Spleen (tissue), 11 donors: ENCODE measurements at regions not wholly inside any gene's neighbourhood (a gene's known extent, or its start where the extent isn't known, plus 50 kb on each side); places are given as distances from the start of the nearest gene placed in this dataset.

Source experiments
- DNase-seq: peaks from one replicate; pipeline ENCODE4 v3.0.0-alpha.2; 2020
- H3K27ac ChIP-seq, 8 donors: fragments of 200-600 bp; sonication (generic) in 7 of 8; 1 replicate in 4 of 8; 2 replicates in 4 of 8; pipeline versions ENCODE4 v1.5.0 to v1.8.0; 2016 to 2021; ENCODE audit warnings: inconsistent platforms in 4 of 8, mild to moderate bottlenecking in 4 of 8, moderate library complexity in 1 of 8
- H3K27me3 ChIP-seq, 7 donors: fragments of 200-600 bp; sonication (generic) in 6 of 7; replicated peaks in 1 of 7; 1 replicate in 4 of 7; 2 replicates in 3 of 7; pipeline versions ENCODE4 v1.5.0 to v1.8.0; 2016 to 2021; ENCODE audit warnings: inconsistent platforms in 3 of 7, mild to moderate bottlenecking in 1 of 7
- H3K36me3 ChIP-seq, 6 donors: fragments of 200-600 bp; sonication (generic) in 5 of 6; 1 replicate in 4 of 6; 2 replicates in 2 of 6; pipeline versions ENCODE4 v1.5.0 to v1.8.0; 2016 to 2021; ENCODE audit warnings: inconsistent platforms in 2 of 6
- H3K4me1 ChIP-seq, 6 donors: fragments of 200-600 bp; sonication (generic) in 5 of 6; 1 replicate in 3 of 6; 2 replicates in 3 of 6; pipeline versions ENCODE4 v1.5.0 to v1.8.0; 2016 to 2021; ENCODE audit warnings: inconsistent platforms in 3 of 6
- H3K4me3 ChIP-seq, 8 donors: fragments of 200-600 bp; sonication (generic) in 7 of 8; 1 replicate in 4 of 8; 2 replicates in 4 of 8; pipeline versions ENCODE4 v1.5.0 to v1.8.0; 2016 to 2021; ENCODE audit warnings: inconsistent platforms in 4 of 8, mild to moderate bottlenecking in 4 of 8, moderate library complexity in 2 of 8
- H3K9me3 ChIP-seq, 8 donors: fragments of 200-600 bp; sonication (generic) in 7 of 8; 1 replicate in 4 of 8; 2 replicates in 4 of 8; pipeline versions ENCODE4 v1.5.0 to v1.8.0; 2016 to 2021; ENCODE audit warnings: inconsistent platforms in 4 of 8
- POLR2A ChIP-seq, 3 donors: fragments of 450-650 bp; IDR thresholded peaks; one replicate each; pipeline ENCODE4 v1.5.1; 2017; ENCODE audit warnings: antibody characterized with exemption in 3 of 3, mild to moderate bottlenecking in 1 of 3
- POLR2AphosphoS5 ChIP-seq, 3 donors: sonication (generic); formaldehyde crosslinking; IDR thresholded peaks; one replicate each; pipeline ENCODE4 v1.5.1; 2017; ENCODE audit warnings: antibody characterized with exemption in 3 of 3
- WGBS, 5 donors: extraction: QIAGEN DNeasy Blood & Tissue Kit in 3 of 5; methylation state at CpG; one replicate each; pipeline versions ENCODE4 v1.1.5 to v1.1.7; 2013 to 2018; 5-methylcytosine and 5-hydroxymethylcytosine counted together
- intact Hi-C: fragments of 100-400 bp; cut with DNase I; formaldehyde crosslinking; loops from one replicate; pipeline ENCODE4 v1.15.0; 2023; ENCODE audit warnings: low total_unique reads
- TF ChIP-seq, protein P1 (sequence below), 11 experiments: fragments of 200-600 bp in 7 of 11; fragments of 450-650 bp in 4 of 11; sonication (generic) in 4 of 11; IDR thresholded peaks in 8 of 11; conservative IDR thresholded peaks in 3 of 11; 1 replicate in 7 of 11; 2 replicates in 4 of 11; pipeline versions ENCODE4 v1.4.0 to v1.8.0; 2016 to 2021; ENCODE audit warnings: antibody characterized with exemption in 11 of 11, inconsistent platforms in 4 of 11, mild to moderate bottlenecking in 1 of 11
- donor health status: healthy with polysubstance abuse.
- donor health status: DM: no; HTN: no; CAD: no; lungs with moderate emphysema.
- donor health status: DM: no; HTN: no; CAD: no.
- donor health status: Bipolar disorder and iron deficiency.
- donor health status: healthy.
- donor health status: DM: no; HTN: no; CAD: no.
- donor health status: DM: yes; HTN: yes; CAD: no.

DNA sequence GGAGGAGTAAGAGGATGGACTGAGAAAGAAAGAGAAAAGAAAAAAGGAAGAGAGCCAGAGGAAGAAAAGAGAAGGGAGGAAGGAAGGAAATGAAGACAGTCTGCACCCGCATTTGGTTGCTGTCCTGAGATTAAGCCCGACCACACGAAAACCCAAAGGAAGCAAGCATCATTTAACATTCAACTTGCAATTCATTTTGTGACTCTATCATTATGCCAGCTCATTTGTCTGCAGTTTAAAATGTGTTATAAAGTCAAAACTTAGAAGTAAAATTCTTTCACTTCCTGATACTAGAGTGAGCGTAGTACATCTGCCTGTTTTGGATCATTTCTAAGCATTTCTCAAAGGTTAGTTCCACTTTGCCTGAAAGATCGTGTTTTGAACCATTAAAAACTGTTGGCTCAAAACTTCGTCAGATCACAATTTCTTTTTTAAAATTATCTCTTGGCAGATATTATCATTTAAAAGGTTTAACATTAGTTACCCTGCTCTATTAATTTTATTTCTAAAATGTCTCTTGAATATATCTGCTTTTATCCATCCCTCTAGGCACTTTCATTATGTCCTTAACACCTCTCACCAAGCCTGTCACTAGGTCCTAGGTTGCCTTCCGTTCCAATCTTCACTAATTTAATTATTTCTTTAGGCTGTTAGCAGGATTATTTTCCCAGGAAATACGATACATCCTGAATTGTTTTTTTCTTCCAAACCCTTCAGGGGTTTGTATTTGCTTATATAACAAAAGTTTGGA lies 240.9 kb downstream of the TLE4 start:
- DNase-seq, result no peak
- Histone ChIP-seq H3K4me1 (peaks cover 8 to 59% (median 38%) of the 10 kb centered on the region in 6 donors), H3K27me3 (no peaks in the 10 kb centered on the region), H3K9me3 (no peaks in the 10 kb centered on the region), H3K4me3 (peak overlapping the region in 2 of 8 donors; percentile 22 to 42), H3K27ac (peak overlapping the region in 7 of 8 donors; percentile 1 to 67 (median 47)), H3K36me3 (no peaks in the 10 kb centered on the region)
- intact Hi-C loops, result no loop called here
- WGBS, 5 donors, result 18 to 24% (median 20%) methylated on average over 8 of the region's 8 CpGs
- TF ChIP-seq, protein P1, sequence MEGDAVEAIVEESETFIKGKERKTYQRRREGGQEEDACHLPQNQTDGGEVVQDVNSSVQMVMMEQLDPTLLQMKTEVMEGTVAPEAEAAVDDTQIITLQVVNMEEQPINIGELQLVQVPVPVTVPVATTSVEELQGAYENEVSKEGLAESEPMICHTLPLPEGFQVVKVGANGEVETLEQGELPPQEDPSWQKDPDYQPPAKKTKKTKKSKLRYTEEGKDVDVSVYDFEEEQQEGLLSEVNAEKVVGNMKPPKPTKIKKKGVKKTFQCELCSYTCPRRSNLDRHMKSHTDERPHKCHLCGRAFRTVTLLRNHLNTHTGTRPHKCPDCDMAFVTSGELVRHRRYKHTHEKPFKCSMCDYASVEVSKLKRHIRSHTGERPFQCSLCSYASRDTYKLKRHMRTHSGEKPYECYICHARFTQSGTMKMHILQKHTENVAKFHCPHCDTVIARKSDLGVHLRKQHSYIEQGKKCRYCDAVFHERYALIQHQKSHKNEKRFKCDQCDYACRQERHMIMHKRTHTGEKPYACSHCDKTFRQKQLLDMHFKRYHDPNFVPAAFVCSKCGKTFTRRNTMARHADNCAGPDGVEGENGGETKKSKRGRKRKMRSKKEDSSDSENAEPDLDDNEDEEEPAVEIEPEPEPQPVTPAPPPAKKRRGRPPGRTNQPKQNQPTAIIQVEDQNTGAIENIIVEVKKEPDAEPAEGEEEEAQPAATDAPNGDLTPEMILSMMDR (IDR thresholded peaks at IDR 0.05 in 8 of 11, conservative IDR thresholded peaks at IDR 0.05 in 3 of 11), result no peak
- no peak for TF ChIP-seq POLR2A (IDR thresholded peaks at IDR 0.05)
- TF ChIP-seq POLR2AphosphoS5 (IDR thresholded peaks at IDR 0.05), result no peak

- no peak for DNase-seq
- TF ChIP-seq POLR2A (IDR thresholded peaks at IDR 0.05) (no peak), POLR2AphosphoS5 (IDR thresholded peaks at IDR 0.05) (no peak)
- TF ChIP-seq, protein P1 (IDR thresholded peaks at IDR 0.05 in 8 of 11, conservative IDR thresholded peaks at IDR 0.05 in 3 of 11), result no peak
- Histone ChIP-seq H3K4me1 (peaks cover 5 to 54% (median 33%) of the 10 kb centered on the region in 6 donors), H3K27ac (peak overlapping the region in 4 of 8 donors; percentile 47 to 67 (median 57)), H3K4me3 (peak overlapping the region in 2 of 8 donors; percentile 22 to 42), H3K9me3 (no peaks in the 10 kb centered on the region), H3K36me3 (no peaks in the 10 kb centered on the region), H3K27me3 (no peaks in the 10 kb centered on the region)
- 52 to 70% (median 61%) methylated on average over 3 of the region's 3 CpGs for WGBS, 5 donors
- intact Hi-C loops, result no loop called here
Measured at GRCh38 chr9:79812099-79812498, 240.3 kb downstream of the TLE4 start.

DNA sequence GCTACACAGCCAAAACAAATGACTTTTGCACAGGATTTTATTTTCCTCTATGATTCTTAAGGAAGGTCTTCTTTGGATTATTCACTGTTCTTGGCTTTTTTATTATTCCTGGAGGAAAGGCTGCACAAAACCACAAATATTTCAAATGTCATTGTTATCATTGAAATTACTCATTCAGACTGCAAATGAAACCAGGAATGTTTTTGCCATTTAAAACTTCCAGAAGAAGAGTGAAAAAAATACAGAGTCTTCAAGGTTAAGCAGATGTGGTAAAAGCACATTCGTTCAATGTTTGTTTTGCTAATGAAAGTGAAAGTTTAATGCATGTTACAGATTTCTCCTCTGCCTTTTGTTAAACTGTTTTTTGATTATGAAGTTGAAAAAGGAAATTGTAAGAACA lies 238.2 kb downstream of the TLE4 start:
- Histone ChIP-seq H3K36me3 (no peaks in the 10 kb centered on the region), H3K4me1 (peaks cover 5 to 50% (median 31%) of the 10 kb centered on the region in 6 donors), H3K9me3 (no peaks in the 10 kb centered on the region), H3K4me3 (no peak overlapping the region), H3K27ac (no peak overlapping the region), H3K27me3 (no peaks in the 10 kb centered on the region)
- intact Hi-C loops, result no loop called here
- no peak for DNase-seq
- TF ChIP-seq, protein P1 (IDR thresholded peaks at IDR 0.05 in 8 of 11, conservative IDR thresholded peaks at IDR 0.05 in 3 of 11), result no peak
- TF ChIP-seq POLR2AphosphoS5 (IDR thresholded peaks at IDR 0.05), result no peak
- no peak for TF ChIP-seq POLR2A (IDR thresholded peaks at IDR 0.05)
- WGBS, 5 donors, result 1 to 3% (median 2%) methylated on average over 1 of the region's 1 CpG

GRCh38 chr9:79809316-79809876 lies 237.6 kb downstream of the TLE4 start:
- Histone ChIP-seq H3K4me3 (no peak overlapping the region), H3K4me1 (peaks cover 5 to 50% (median 31%) of the 10 kb centered on the region in 6 donors), H3K27ac (no peak overlapping the region), H3K9me3 (no peaks in the 10 kb centered on the region), H3K36me3 (no peaks in the 10 kb centered on the region), H3K27me3 (no peaks in the 10 kb centered on the region)
- WGBS, 5 donors, result 77 to 91% (median 87%) methylated on average over 2 of the region's 2 CpGs
- TF ChIP-seq, protein P1 (IDR thresholded peaks at IDR 0.05 in 8 of 11, conservative IDR thresholded peaks at IDR 0.05 in 3 of 11), result no peak
- TF ChIP-seq POLR2A (IDR thresholded peaks at IDR 0.05), result no peak
- no peak for TF ChIP-seq POLR2AphosphoS5 (IDR thresholded peaks at IDR 0.05)
- no peak for DNase-seq
- intact Hi-C loops, result no loop called here
